ENCODE measurements at regions not wholly inside any gene's neighbourhood (a gene's known extent, or its start where the extent isn't known, plus 50 kb on each side); places are given as distances from the start of the nearest gene placed in this dataset.

DNA sequence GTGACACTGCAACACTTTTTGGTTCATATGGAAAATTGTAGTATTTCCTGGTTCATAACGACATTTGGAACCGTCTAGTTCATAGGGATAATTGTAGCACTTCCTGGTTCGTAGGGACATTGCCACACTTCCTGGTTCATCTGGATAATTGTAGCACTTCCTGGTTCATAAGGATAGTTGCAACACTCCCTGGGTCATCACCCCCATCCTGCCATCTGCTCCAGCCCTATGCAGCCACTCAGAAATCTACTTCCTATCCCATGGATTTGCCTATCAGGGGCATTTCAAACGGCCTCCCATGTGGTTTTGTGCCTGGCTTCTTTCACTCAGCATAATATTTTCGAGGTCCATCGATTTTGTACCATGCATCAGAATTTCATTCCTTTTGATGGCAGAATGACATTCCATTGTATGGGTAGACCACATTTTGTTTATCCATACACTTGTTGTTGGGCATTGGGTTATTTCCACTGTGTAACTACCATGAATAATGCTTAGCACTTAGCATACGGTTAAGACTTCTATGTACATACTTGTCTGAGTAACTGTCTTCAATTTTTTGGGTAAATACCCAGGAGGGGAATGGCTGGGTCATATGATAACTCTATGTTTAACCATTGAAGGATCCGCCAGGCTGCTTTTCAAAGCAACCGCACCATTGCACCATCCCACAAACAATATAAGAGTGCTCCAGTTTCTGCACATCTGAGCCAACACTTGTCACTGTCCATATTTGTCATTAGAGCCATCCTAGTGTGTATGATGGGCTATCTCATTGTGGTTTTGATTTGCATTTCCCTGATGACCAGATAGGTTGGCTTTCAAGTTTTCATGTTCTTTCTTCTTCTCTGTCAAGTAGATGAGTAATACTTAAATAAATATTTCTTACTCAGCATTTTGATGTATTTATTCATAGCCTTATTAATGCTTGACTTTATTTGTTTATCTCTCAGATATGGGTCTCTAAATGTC, 58.3 kb upstream of the CD99 start:
- peaks cover 0 to 3% (median 0%) of the 10 kb centered on the region in 4 donors for H3K36me3 ChIP-seq (ENCODE audit: control insufficient read depth in 4 of 4, insufficient read depth in 3 of 4, low read depth in 1 of 4, low read length in 3 of 4)
- no peak overlapping the region for H3K9ac ChIP-seq (ENCODE audit: low read depth in 1 of 2, low read length in 2 of 2)
- H3K4me1 ChIP-seq (ENCODE audit: control insufficient read depth in 4 of 4, insufficient read depth in 4 of 4, low read length in 3 of 4): no peaks in the 10 kb centered on the region
- H3K27me3 ChIP-seq (ENCODE audit: control insufficient read depth in 4 of 4, insufficient read depth in 4 of 4, low read length in 3 of 4): no peaks in the 10 kb centered on the region
- 92% methylated on average over 9 of the region's 9 CpGs for WGBS
- peaks cover 0 to 8% (median 1%) of the 10 kb centered on the region in 4 donors for H3K9me3 ChIP-seq (ENCODE audit: control insufficient read depth in 4 of 4, low read length in 3 of 4)
- H3K27ac ChIP-seq (ENCODE audit: low read depth in 1 of 2, low read length in 2 of 2): no peak overlapping the region
- DNase-seq (ENCODE audit: low spot score): no peak
- H3K4me3 ChIP-seq (ENCODE audit: low read depth in 1 of 3, low read length in 3 of 3): no peak overlapping the region
- TF ChIP-seq REST (IDR thresholded peaks at IDR 0.05): no peak
- TF ChIP-seq CTCF (IDR thresholded peaks at IDR 0.05; ENCODE audit: low read depth, low read length, missing input control): no peak

GRCh38 chrX:2631743-2632532, 59.2 kb upstream of the CD99 start:
- H3K27me3 ChIP-seq (ENCODE audit: control insufficient read depth in 4 of 4, insufficient read depth in 4 of 4, low read length in 3 of 4): no peaks in the 10 kb centered on the region
- H3K9ac ChIP-seq (ENCODE audit: low read depth in 1 of 2, low read length in 2 of 2): no peak overlapping the region
- DNase-seq (ENCODE audit: low spot score): no peak
- H3K27ac ChIP-seq (ENCODE audit: low read depth in 1 of 2, low read length in 2 of 2): no peak overlapping the region
- peaks cover 0 to 3% (median 0%) of the 10 kb centered on the region in 4 donors for H3K36me3 ChIP-seq (ENCODE audit: control insufficient read depth in 4 of 4, insufficient read depth in 3 of 4, low read depth in 1 of 4, low read length in 3 of 4)
- H3K9me3 ChIP-seq (ENCODE audit: control insufficient read depth in 4 of 4, low read length in 3 of 4): peaks cover 0 to 8% (median 1%) of the 10 kb centered on the region in 4 donors
- H3K4me1 ChIP-seq (ENCODE audit: control insufficient read depth in 4 of 4, insufficient read depth in 4 of 4, low read length in 3 of 4): no peaks in the 10 kb centered on the region
- WGBS: 56% methylated on average over 3 of the region's 3 CpGs
- no peak overlapping the region for H3K4me3 ChIP-seq (ENCODE audit: low read depth in 1 of 3, low read length in 3 of 3)
- TF ChIP-seq JUND (IDR thresholded peaks at IDR 0.05): no peak
- no peak for TF ChIP-seq GABPA (IDR thresholded peaks at IDR 0.05 in 1 of 2, conservative IDR thresholded peaks at IDR 0.05 in 1 of 2)
- TF ChIP-seq NR2F2 (IDR thresholded peaks at IDR 0.05): no peak
- no peak for TF ChIP-seq FOXA2 (IDR thresholded peaks at IDR 0.05)
- no peak for TF ChIP-seq ATF3 (IDR thresholded peaks at IDR 0.05)
- TF ChIP-seq RXRA (IDR thresholded peaks at IDR 0.05): no peak
- TF ChIP-seq CTCF (IDR thresholded peaks at IDR 0.05; ENCODE audit: low read depth, low read length, missing input control): no peak
- TF ChIP-seq EGR1 (IDR thresholded peaks at IDR 0.05; ENCODE audit: low read depth in 2 of 2): no peak
- TF ChIP-seq TAF1 (conservative IDR thresholded peaks at IDR 0.05): no peak
- no peak for TF ChIP-seq REST (IDR thresholded peaks at IDR 0.05)
- no peak for TF ChIP-seq YY1 (IDR thresholded peaks at IDR 0.05)
- TF ChIP-seq SP1 (IDR thresholded peaks at IDR 0.05): no peak
- no peak for TF ChIP-seq RAD21 (IDR thresholded peaks at IDR 0.05)
- TF ChIP-seq ZBTB33 (IDR thresholded peaks at IDR 0.05): no peak
- no peak for TF ChIP-seq FOXA1 (IDR thresholded peaks at IDR 0.05)

Measured in liver (tissue), 8 donors.